SK-N-SH treated with all-trans-retinoic acid at 6 μM for 48 hours (cell line): ENCODE measurements at regions not wholly inside any gene's neighbourhood (a gene's known extent, or its start where the extent isn't known, plus 50 kb on each side); places are given as distances from the start of the nearest gene placed in this dataset.

Experiments used
- ATAC-seq: fragments of 200-7000 bp; cut with Tn5 transposase; 3 replicates; pipeline ENCODE4 v1.9.1; 2020; ENCODE audit warnings: mild to moderate bottlenecking, moderate library complexity
- BACH2 ChIP-seq: fragments of 250-450 bp; sonication (Bioruptor Pico); IDR thresholded peaks from 2 replicates; pipeline ENCODE4 v1.9.0; 2021; ENCODE audit warnings: mild to moderate bottlenecking, borderline replicate concordance
- GLIS3 ChIP-seq: fragments of 250-450 bp; sonication (Bioruptor Pico); IDR thresholded peaks from 2 replicates; pipeline ENCODE4 v1.5.0; 2020; ENCODE audit warnings: mild to moderate bottlenecking, moderate library complexity
- ISL1 ChIP-seq: fragments of 250-450 bp; sonication (Bioruptor Pico); IDR thresholded peaks from 2 replicates; pipeline ENCODE4 v2.1.2; 2022; ENCODE audit warnings: mild to moderate bottlenecking, moderate library complexity
- OSR1 ChIP-seq: fragments of 250-450 bp; sonication (Bioruptor Pico); IDR thresholded peaks from 2 replicates; pipeline ENCODE4 v1.8.0; 2022; ENCODE audit warnings: moderate library complexity, mild to moderate bottlenecking, inconsistent platforms
- SNAI2 ChIP-seq: fragments of 250-450 bp; sonication (Bioruptor Pico); IDR thresholded peaks from 2 replicates; pipeline ENCODE4 v1.5.0; 2020; ENCODE audit warnings: mild to moderate bottlenecking, moderate library complexity
- TOX ChIP-seq: fragments of 250-450 bp; sonication (Bioruptor Pico); IDR thresholded peaks from 2 replicates; pipeline ENCODE4 v1.8.0; 2021; ENCODE audit warnings: mild to moderate bottlenecking, moderate library complexity, borderline replicate concordance
- ZC3H10 ChIP-seq: fragments of 250-450 bp; sonication (Bioruptor Pico); IDR thresholded peaks from 2 replicates; pipeline ENCODE4 v1.5.1; 2021; ENCODE audit warnings: mild to moderate bottlenecking, moderate library complexity
- ZFP3 ChIP-seq: fragments of 250-450 bp; sonication (Bioruptor Pico); IDR thresholded peaks from 2 replicates; pipeline ENCODE4 v1.5.0; 2020; ENCODE audit warnings: mild to moderate bottlenecking, moderate library complexity
- ZFP30 ChIP-seq: fragments of 450-650 bp; formaldehyde crosslinking; IDR thresholded peaks from 2 replicates; pipeline ENCODE4 v1.5.0; 2022; ENCODE audit warnings: mild to moderate bottlenecking, moderate library complexity
- ZNF565 ChIP-seq: fragments of 450-650 bp; formaldehyde crosslinking; conservative IDR thresholded peaks from 2 replicates; pipeline ENCODE4 v1.5.0; 2020; ENCODE audit warnings: low read depth, mild to moderate bottlenecking, moderate library complexity
- ZNF70 ChIP-seq: fragments of 450-650 bp; formaldehyde crosslinking; IDR thresholded peaks from 2 replicates; pipeline ENCODE4 v1.5.0; 2020; ENCODE audit warnings: mild to moderate bottlenecking, moderate library complexity
- ZNF8 ChIP-seq: fragments of 450-650 bp; formaldehyde crosslinking; IDR thresholded peaks from 2 replicates; pipeline ENCODE4 v1.5.0; 2020; ENCODE audit warnings: mild to moderate bottlenecking, moderate library complexity
- TF ChIP-seq, protein P1 (sequence below): fragments of 250-450 bp; sonication (Bioruptor Pico); IDR thresholded peaks from 2 replicates; pipeline ENCODE4 v1.8.0; 2020; ENCODE audit warnings: mild to moderate bottlenecking, moderate library complexity, borderline replicate concordance
- TF ChIP-seq, protein P2 (sequence below): fragments of 250-450 bp; sonication (Bioruptor Pico); IDR thresholded peaks from 2 replicates; pipeline ENCODE4 v1.5.1; 2021; ENCODE audit warnings: mild to moderate bottlenecking, moderate library complexity
- TF ChIP-seq, protein P3 (sequence below): fragments of 250-450 bp; sonication (Bioruptor Pico); IDR thresholded peaks from 2 replicates; pipeline ENCODE4 v1.5.1; 2020; ENCODE audit warnings: low read depth, mild to moderate bottlenecking, moderate library complexity
- TF ChIP-seq, protein P4 (sequence below): fragments of 250-450 bp; sonication (Bioruptor Pico); IDR thresholded peaks from 2 replicates; pipeline ENCODE4 v1.8.0; 2021; ENCODE audit warnings: low read depth, mild to moderate bottlenecking, moderate library complexity, borderline replicate concordance

DNA sequence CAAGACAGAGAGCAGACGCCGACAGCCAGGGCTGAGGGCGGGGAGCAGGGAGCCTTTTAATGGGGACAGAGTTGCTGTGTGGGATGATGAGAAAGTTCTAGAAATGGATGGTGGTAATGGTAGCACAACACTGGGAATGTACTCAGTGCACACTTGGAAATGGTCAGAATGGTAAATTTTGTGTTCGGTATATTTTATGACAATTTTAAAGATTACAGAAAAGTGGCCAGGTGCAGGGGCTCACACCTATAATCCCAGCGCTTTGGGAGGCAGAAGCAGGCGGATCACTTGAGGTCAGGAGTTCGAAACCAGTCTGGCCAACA lies 243.2 kb upstream of the CIBAR2 start (continued):
- TF ChIP-seq, protein P1, sequence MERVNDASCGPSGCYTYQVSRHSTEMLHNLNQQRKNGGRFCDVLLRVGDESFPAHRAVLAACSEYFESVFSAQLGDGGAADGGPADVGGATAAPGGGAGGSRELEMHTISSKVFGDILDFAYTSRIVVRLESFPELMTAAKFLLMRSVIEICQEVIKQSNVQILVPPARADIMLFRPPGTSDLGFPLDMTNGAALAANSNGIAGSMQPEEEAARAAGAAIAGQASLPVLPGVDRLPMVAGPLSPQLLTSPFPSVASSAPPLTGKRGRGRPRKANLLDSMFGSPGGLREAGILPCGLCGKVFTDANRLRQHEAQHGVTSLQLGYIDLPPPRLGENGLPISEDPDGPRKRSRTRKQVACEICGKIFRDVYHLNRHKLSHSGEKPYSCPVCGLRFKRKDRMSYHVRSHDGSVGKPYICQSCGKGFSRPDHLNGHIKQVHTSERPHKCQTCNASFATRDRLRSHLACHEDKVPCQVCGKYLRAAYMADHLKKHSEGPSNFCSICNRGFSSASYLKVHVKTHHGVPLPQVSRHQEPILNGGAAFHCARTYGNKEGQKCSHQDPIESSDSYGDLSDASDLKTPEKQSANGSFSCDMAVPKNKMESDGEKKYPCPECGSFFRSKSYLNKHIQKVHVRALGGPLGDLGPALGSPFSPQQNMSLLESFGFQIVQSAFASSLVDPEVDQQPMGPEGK: no peak

DNA sequence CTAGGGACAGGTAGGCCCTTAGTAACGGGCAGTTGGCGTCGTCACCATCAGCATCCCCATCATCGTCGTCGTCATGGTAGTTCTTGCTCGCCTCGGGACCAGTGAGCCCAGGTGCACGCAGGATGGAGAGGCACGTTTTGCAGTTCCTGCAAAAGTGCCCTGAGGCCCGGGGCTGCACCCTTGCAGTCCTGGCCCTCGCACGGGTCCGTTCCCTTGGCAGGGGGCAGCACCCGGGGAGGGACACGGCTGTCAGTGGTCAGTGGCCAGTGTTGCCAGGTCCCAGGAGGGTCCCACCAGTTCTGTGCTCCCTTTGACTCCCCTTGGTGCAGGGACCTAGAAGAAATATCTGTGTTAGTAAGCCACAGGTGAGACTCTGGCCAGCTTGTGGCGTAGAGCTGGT lies 243.9 kb upstream of the CIBAR2 start:
- TF ChIP-seq ZNF8 (CRISPR knock-in tag) (no peak), ZFP3 (CRISPR knock-in tag) (no peak), ZC3H10 (CRISPR knock-in tag) (no peak), SNAI2 (no peak), TOX (CRISPR knock-in tag) (no peak), BACH2 (CRISPR knock-in tag) (no peak), GLIS3 (CRISPR knock-in tag) (no peak)
- TF ChIP-seq, protein P1: no peak
- TF ChIP-seq, protein P2, sequence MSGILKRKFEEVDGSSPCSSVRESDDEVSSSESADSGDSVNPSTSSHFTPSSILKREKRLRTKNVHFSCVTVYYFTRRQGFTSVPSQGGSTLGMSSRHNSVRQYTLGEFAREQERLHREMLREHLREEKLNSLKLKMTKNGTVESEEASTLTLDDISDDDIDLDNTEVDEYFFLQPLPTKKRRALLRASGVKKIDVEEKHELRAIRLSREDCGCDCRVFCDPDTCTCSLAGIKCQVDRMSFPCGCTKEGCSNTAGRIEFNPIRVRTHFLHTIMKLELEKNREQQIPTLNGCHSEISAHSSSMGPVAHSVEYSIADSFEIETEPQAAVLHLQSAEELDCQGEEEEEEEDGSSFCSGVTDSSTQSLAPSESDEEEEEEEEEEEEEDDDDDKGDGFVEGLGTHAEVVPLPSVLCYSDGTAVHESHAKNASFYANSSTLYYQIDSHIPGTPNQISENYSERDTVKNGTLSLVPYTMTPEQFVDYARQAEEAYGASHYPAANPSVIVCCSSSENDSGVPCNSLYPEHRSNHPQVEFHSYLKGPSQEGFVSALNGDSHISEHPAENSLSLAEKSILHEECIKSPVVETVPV (CRISPR knock-in tag): no peak
- ATAC-seq: no peak

DNA sequence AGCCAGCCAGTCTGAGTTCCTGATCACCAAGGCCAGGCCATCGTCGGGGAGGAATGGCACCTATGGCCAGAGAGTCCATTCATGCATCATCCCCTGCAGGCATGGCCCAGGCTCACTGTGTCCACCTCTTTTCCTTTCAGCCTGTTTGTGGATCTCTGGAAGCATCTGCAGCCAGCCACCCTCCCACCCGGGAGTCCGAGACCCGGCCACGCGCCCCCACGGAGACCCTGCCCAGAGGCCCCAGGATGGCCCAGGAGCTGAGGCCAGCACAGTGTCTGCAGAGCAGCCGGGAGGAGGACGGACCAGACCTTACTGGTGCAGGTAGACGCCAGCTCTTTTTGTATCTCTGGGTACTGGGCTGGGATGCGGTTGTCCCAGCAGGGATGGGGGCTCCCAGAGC lies 245.1 kb upstream of the CIBAR2 start:
- ATAC-seq: no peak
- TF ChIP-seq, protein P2 (CRISPR knock-in tag): no peak
- TF ChIP-seq SNAI2: no peak
- TF ChIP-seq, protein P3, sequence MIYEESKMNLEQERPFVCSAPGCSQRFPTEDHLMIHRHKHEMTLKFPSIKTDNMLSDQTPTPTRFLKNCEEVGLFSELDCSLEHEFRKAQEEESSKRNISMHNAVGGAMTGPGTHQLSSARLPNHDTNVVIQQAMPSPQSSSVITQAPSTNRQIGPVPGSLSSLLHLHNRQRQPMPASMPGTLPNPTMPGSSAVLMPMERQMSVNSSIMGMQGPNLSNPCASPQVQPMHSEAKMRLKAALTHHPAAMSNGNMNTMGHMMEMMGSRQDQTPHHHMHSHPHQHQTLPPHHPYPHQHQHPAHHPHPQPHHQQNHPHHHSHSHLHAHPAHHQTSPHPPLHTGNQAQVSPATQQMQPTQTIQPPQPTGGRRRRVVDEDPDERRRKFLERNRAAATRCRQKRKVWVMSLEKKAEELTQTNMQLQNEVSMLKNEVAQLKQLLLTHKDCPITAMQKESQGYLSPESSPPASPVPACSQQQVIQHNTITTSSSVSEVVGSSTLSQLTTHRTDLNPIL (CRISPR knock-in tag): no peak
- no peak for TF ChIP-seq OSR1 (CRISPR knock-in tag)
- no peak for TF ChIP-seq ISL1
- no peak for TF ChIP-seq GLIS3 (CRISPR knock-in tag)
- no peak for TF ChIP-seq ZC3H10 (CRISPR knock-in tag)
- TF ChIP-seq ZNF8 (CRISPR knock-in tag): no peak
- no peak for TF ChIP-seq TOX (CRISPR knock-in tag)
- TF ChIP-seq ZFP30 (CRISPR knock-in tag): no peak
- TF ChIP-seq, protein P4, sequence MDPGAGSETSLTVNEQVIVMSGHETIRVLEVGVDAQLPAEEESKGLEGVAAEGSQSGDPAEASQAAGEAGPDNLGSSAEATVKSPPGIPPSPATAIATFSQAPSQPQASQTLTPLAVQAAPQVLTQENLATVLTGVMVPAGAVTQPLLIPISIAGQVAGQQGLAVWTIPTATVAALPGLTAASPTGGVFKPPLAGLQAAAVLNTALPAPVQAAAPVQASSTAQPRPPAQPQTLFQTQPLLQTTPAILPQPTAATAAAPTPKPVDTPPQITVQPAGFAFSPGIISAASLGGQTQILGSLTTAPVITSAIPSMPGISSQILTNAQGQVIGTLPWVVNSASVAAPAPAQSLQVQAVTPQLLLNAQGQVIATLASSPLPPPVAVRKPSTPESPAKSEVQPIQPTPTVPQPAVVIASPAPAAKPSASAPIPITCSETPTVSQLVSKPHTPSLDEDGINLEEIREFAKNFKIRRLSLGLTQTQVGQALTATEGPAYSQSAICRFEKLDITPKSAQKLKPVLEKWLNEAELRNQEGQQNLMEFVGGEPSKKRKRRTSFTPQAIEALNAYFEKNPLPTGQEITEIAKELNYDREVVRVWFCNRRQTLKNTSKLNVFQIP (CRISPR knock-in tag): no peak
- no peak for TF ChIP-seq ZNF565
- no peak for TF ChIP-seq ZNF70 (CRISPR knock-in tag)
- TF ChIP-seq ZFP3 (CRISPR knock-in tag): no peak

DNA sequence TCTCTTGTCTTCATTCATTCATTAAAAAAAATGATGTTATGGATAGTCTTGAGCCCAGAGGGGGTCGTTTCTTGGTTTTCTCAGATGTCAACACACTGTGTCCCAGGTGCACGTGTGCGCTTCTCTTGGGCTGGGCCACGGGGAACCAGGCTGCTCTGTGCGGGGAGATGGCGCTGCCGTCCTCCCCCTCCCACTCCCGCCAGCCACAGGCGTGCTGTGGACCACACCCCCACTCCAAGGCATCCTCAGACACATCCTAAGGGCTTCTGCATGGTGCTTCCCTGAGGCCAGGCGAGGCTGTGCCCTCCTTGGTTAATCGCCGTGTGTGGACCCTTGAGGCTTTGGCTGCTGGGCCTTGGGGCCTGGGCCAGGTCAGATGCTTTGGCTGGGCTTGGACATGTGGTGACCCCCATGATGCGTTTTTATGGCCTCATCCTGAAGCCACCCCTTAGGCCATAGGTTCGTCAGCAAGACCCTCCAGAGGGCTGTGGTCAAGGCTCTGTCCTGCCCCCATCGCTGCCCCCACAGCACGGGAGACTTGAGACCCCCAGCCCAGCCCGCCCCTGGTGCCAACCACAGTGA lies 245.7 kb upstream of the CIBAR2 start:
- ATAC-seq: no peak
- TF ChIP-seq ZNF8 (CRISPR knock-in tag): no peak
- TF ChIP-seq, protein P3 (CRISPR knock-in tag): no peak
- TF ChIP-seq, all 23 proteins: peak for 0
